OCI-LY3 (cell line): ENCODE measurements at regions not wholly inside any gene's neighbourhood (a gene's known extent, or its start where the extent isn't known, plus 50 kb on each side); places are given as distances from the start of the nearest gene placed in this dataset.
"Not testable (repeated sequence)": the region's sequence is repeated elsewhere in the genome, so short reads cannot be mapped to it uniquely, and the experiment has no call there.

Experiments
- H2AFZ ChIP-seq: fragments of 200-600, 300-600 bp; shearing (Covaris generic); 2 replicates; pipeline ENCODE4 v1.6.0; 2014; ENCODE audit warnings: antibody characterized with exemption, low read depth, low read length
- H3K27ac ChIP-seq: fragments of 200-600, 300-600 bp; sonication (generic); 2 replicates; pipeline ENCODE4 v1.5.1; 2014; ENCODE audit warnings: mild to moderate bottlenecking, low read length, moderate library complexity, mixed read lengths
- H3K27me3 ChIP-seq: fragments of 200-600, 300-600 bp; sonication (generic); 2 replicates; pipeline ENCODE4 v1.6.1; 2014; ENCODE audit warnings: low read depth, low read length, mixed read lengths
- H3K36me3 ChIP-seq: fragments of 200-600, 300-600 bp; sonication (generic); replicated peaks from 2 replicates; pipeline ENCODE3; 2014; ENCODE audit warnings: low read depth, low read length, mixed read lengths
- H3K4me1 ChIP-seq: fragments of 300-600, 200-600 bp; sonication (generic); 2 replicates; pipeline ENCODE4 v1.6.1; 2014; ENCODE audit warnings: low read length, mixed read lengths
- H3K4me2 ChIP-seq: fragments of 200-600, 300-600 bp; sonication (generic); 2 replicates; pipeline ENCODE4 v1.6.1; 2014; ENCODE audit warnings: low read length, mixed read lengths
- H3K4me3 ChIP-seq: fragments of 300-600, 200-600 bp; sonication (generic); 2 replicates; pipeline ENCODE4 v1.5.1; 2014; ENCODE audit warnings: antibody characterized with exemption, mild to moderate bottlenecking, low read length, moderate library complexity
- H3K79me2 ChIP-seq: fragments of 300-600, 200-600 bp; shearing (Covaris generic); 2 replicates; pipeline ENCODE4 v1.6.1; 2014; ENCODE audit warnings: mild to moderate bottlenecking, low read length, mixed read lengths
- H3K9ac ChIP-seq: fragments of 300-600, 200-600 bp; shearing (Covaris generic); 2 replicates; pipeline ENCODE4 v1.6.0; 2014; ENCODE audit warnings: mild to moderate bottlenecking, low read length, moderate library complexity
- H3K9me3 ChIP-seq: fragments of 200-600, 300-600 bp; shearing (Covaris generic); 2 replicates; pipeline ENCODE4 v1.6.1; 2014; ENCODE audit warnings: low read length, mixed read lengths; ENCODE audit not compliant: insufficient read depth
- H4K20me1 ChIP-seq: fragments of 200-600, 300-600 bp; sonication (generic); 2 replicates; pipeline ENCODE4 v1.6.1; 2016; ENCODE audit warnings: low read length, mixed read lengths; ENCODE audit not compliant: insufficient read depth
- EZH2phosphoT487 ChIP-seq: fragments of 200-600 bp; shearing (Covaris generic); IDR thresholded peaks from 2 replicates; pipeline ENCODE4 v1.6.1; 2018; ENCODE audit warnings: antibody characterized with exemption, mixed run types, low read depth
- TF ChIP-seq, protein P1 (sequence below): fragments of 200-600, 300-600 bp; sonication (generic); IDR thresholded peaks from 2 replicates; pipeline ENCODE4 v1.5.1; 2014; ENCODE audit warnings: antibody characterized with exemption, low read length, low read depth

DNA sequence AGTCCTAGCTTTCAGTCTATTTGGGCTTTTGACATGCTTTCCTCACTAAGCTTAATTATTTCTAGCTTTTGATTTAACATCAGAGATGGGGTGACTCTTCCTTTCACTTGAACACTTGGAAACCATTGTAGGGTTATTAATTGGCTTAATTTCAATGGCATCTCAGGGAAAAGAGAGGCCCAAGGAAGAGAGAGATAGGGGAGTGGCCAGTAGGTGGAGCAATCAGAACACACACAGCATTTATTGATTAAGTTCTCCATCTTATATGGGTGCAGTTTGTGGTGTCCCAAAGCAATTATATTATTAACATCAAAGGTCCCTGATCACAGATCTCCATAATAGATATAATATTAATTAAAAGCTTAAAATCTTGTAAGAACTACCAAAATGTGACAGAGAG is 1466.1 kb upstream of the SEL1L start:
- no peak overlapping the region for H3K4me3 ChIP-seq
- TF ChIP-seq, protein P1, sequence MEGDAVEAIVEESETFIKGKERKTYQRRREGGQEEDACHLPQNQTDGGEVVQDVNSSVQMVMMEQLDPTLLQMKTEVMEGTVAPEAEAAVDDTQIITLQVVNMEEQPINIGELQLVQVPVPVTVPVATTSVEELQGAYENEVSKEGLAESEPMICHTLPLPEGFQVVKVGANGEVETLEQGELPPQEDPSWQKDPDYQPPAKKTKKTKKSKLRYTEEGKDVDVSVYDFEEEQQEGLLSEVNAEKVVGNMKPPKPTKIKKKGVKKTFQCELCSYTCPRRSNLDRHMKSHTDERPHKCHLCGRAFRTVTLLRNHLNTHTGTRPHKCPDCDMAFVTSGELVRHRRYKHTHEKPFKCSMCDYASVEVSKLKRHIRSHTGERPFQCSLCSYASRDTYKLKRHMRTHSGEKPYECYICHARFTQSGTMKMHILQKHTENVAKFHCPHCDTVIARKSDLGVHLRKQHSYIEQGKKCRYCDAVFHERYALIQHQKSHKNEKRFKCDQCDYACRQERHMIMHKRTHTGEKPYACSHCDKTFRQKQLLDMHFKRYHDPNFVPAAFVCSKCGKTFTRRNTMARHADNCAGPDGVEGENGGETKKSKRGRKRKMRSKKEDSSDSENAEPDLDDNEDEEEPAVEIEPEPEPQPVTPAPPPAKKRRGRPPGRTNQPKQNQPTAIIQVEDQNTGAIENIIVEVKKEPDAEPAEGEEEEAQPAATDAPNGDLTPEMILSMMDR: peak; percentile 47
- TF ChIP-seq EZH2phosphoT487: no peak

DNA sequence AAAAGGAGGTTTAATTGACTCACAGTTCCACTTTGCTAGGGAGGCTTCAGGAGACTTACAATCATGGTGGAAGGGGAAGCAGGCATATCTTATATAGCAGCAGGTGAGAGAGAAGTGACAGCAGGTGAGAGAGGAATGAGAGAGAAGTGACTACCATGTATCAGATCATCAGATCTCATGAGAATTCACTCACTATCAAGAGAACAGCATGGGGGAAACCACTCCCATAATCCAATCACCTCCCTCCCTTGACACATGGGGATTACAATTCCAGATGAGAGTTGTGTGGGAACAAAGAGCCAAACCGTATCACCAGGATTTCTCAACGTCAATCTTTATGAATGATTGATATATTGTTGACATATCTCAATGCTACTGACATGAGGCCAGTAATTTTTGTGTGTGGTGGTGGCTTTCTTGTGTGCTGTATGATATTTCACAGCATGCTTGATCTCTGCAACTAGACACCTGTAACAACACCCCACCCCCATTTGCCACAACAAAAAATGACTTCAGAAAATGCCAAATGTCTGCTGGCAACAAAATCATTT is 1470.9 kb upstream of the SEL1L start:
- Histone ChIP-seq H3K27me3 (no peaks in the 10 kb centered on the region), H3K9ac (no peak overlapping the region), H4K20me1 (no peaks in the 10 kb centered on the region), H3K4me3 (no peak overlapping the region), H3K4me2 (no peak overlapping the region), H3K9me3 (no peaks in the 10 kb centered on the region), H3K79me2 (no peaks in the 10 kb centered on the region), H3K4me1 (no peaks in the 10 kb centered on the region), H2AFZ (no peak overlapping the region), H3K36me3 (no peaks in the 10 kb centered on the region), H3K27ac (no peak overlapping the region)
- TF ChIP-seq EZH2phosphoT487: no peak
- TF ChIP-seq, protein P1: no peak

More for the DNA sequence above, 1466.1 kb upstream of the SEL1L start:
- no peaks in the 10 kb centered on the region for H3K27me3 ChIP-seq
- no peak overlapping the region for H2AFZ ChIP-seq
- no peaks in the 10 kb centered on the region for H3K4me1 ChIP-seq
- no peaks in the 10 kb centered on the region for H3K36me3 ChIP-seq
- no peaks in the 10 kb centered on the region for H3K9me3 ChIP-seq
- no peaks in the 10 kb centered on the region for H3K79me2 ChIP-seq
- no peaks in the 10 kb centered on the region for H4K20me1 ChIP-seq
- H3K27ac ChIP-seq: no peak overlapping the region
- no peak overlapping the region for H3K4me2 ChIP-seq
- no peak overlapping the region for H3K9ac ChIP-seq

DNA sequence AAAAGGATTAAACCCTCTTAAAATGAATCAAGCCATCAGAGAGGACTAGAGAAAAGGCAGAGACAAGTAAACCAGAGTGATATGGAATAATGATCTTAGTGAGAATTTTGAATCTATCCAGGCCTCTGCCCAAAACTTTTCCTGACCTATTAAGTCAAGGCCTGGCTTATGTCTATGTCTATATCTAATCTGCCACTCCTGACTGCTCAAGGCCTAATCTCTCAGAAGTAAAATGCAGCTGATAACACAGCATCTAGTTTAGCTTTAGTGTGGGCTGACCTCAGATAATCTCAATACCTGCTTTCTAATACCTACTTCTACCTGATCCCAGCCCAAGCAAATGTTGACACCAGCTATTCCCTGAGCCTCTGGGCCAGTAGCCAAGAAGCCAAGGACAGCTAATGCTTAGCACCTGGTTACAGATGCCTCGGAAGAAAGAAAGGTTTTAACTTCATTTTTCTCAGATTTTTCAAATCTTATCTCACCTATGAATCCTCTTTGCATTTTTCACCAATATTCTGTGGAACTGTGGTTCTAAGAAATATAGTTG is 1472.5 kb upstream of the SEL1L start:
- Histone ChIP-seq H3K9ac (no peak overlapping the region), H3K9me3 (no peaks in the 10 kb centered on the region), H3K79me2 (no peaks in the 10 kb centered on the region), H3K4me1 (no peaks in the 10 kb centered on the region), H3K4me3 (no peak overlapping the region), H3K4me2 (no peak overlapping the region), H4K20me1 (no peaks in the 10 kb centered on the region), H3K27ac (no peak overlapping the region), H2AFZ (no peak overlapping the region), H3K36me3 (no peaks in the 10 kb centered on the region), H3K27me3 (no peaks in the 10 kb centered on the region)
- TF ChIP-seq, protein P1: no peak
- TF ChIP-seq EZH2phosphoT487: no peak

DNA sequence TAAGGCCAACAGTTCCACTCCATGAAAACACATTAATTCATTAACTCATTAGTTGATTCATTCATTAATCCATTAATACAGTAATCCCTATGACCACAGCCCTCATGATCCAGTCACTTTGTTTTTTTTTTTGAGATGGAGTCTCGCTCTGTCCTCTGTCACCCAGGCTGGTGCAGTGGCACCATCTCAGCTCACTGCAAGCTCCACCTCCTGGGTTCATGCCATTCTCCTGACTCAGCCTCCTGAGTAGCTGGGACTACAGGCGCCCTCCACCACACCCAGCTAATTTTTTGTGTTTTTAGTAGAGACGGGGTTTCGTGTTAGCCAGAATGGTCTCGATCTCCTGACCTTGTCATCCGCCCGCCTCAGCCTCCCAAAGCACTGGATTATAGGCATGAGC is 1473.4 kb upstream of the SEL1L start:
- not testable (repeated sequence) for H3K4me2 ChIP-seq, H3K4me1 ChIP-seq, H4K20me1 ChIP-seq, H2AFZ ChIP-seq, H3K9ac ChIP-seq, H3K4me3 ChIP-seq, H3K27me3 ChIP-seq, H3K9me3 ChIP-seq, H3K36me3 ChIP-seq, H3K27ac ChIP-seq, H3K79me2 ChIP-seq
